ENCODE measurements at regions not wholly inside any gene's neighbourhood (a gene's known extent, or its start where the extent isn't known, plus 50 kb on each side); places are given as distances from the start of the nearest gene placed in this dataset.

DNA sequence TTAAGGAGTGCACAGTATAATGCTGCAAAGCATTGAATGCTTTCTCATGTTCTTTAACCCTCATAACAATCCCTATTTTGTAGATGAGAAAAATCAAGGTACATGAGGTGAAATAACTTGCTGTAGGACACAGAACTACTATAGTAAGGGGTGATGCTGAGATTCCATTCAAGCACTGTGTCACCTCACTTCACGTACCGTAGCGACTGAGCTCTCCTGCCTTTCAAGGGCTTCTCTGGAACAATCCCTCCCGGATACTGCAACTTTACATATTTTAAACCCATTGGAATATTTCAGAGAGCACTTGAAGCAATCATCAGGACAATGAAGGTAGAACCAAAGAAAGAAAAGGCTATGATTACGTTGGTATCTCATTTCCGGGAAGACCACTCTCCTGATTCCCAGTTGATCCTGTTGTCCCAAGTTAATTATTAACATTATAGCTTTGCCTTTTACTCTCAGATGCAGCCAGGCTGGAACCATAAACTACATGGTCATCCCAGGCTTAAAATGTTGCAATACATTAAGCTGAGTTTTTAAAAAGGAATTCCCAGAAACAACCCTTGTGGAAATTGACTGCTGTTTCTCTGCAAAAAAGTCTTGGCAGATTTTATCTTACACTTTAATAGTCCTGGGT is 252.2 kb upstream of the IGF1R start:
- Histone ChIP-seq H3K27ac (ENCODE audit: low read depth, low read length) (no peak overlapping the region), H3K36me3 (ENCODE audit: control insufficient read depth in 1 of 2, insufficient read depth in 2 of 2, low read length in 2 of 2) (no peaks in the 10 kb centered on the region), H3K79me2 (ENCODE audit: insufficient read depth, low read length) (no peaks in the 10 kb centered on the region), H4K20me1 (ENCODE audit: insufficient read depth) (no peaks in the 10 kb centered on the region), H3K4me2 (ENCODE audit: low read length) (no peak overlapping the region), H3K9ac (ENCODE audit: low read length) (no peak overlapping the region), H3K9me3 (ENCODE audit: control insufficient read depth in 1 of 2, insufficient read depth in 1 of 2, low read depth in 1 of 2, low read length in 2 of 2) (no peaks in the 10 kb centered on the region), H2AFZ (ENCODE audit: low read depth, low read length, poor library complexity, severe bottlenecking) (no peak overlapping the region), H3K9me2 (ENCODE audit: insufficient read depth) (no peaks in the 10 kb centered on the region), H3K27me3 (ENCODE audit: insufficient read depth, low read length) (peaks cover 36% of the 10 kb centered on the region), H3K4me1 (ENCODE audit: control insufficient read depth in 1 of 2, insufficient read depth in 2 of 2, low read length in 2 of 2) (no peaks in the 10 kb centered on the region), H3K4me3 (replicated peaks in 1 of 2; ENCODE audit: low read depth in 1 of 2, low read length in 2 of 2) (no peak overlapping the region)
- ChIA-PET CTCF (interaction anchor here (2.4 kb wide), 1 partner anchor 84 kb away, joined by 6 read pairs; no protein-coding TSS in a partner anchor), RAD21 (ENCODE audit: low non-redundant PET in 1 of 2, low total read pairs in 2 of 2, uncharacterized antibody in 2 of 2, unreplicated experiment in 2 of 2) (no interaction called here), POLR2A (no interaction called here)
- TF ChIP-seq, protein P1, sequence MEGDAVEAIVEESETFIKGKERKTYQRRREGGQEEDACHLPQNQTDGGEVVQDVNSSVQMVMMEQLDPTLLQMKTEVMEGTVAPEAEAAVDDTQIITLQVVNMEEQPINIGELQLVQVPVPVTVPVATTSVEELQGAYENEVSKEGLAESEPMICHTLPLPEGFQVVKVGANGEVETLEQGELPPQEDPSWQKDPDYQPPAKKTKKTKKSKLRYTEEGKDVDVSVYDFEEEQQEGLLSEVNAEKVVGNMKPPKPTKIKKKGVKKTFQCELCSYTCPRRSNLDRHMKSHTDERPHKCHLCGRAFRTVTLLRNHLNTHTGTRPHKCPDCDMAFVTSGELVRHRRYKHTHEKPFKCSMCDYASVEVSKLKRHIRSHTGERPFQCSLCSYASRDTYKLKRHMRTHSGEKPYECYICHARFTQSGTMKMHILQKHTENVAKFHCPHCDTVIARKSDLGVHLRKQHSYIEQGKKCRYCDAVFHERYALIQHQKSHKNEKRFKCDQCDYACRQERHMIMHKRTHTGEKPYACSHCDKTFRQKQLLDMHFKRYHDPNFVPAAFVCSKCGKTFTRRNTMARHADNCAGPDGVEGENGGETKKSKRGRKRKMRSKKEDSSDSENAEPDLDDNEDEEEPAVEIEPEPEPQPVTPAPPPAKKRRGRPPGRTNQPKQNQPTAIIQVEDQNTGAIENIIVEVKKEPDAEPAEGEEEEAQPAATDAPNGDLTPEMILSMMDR (IDR thresholded peaks at IDR 0.05 in 2 of 3, conservative IDR thresholded peaks at IDR 0.05 in 1 of 3; ENCODE audit: borderline replicate concordance in 1 of 3, insufficient read depth in 1 of 3, low read depth in 2 of 3, low read length in 2 of 3), result no peak
- TF ChIP-seq, protein P2, sequence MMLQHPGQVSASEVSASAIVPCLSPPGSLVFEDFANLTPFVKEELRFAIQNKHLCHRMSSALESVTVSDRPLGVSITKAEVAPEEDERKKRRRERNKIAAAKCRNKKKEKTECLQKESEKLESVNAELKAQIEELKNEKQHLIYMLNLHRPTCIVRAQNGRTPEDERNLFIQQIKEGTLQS (IDR thresholded peaks at IDR 0.05), result no peak
- TF ChIP-seq, protein P3, sequence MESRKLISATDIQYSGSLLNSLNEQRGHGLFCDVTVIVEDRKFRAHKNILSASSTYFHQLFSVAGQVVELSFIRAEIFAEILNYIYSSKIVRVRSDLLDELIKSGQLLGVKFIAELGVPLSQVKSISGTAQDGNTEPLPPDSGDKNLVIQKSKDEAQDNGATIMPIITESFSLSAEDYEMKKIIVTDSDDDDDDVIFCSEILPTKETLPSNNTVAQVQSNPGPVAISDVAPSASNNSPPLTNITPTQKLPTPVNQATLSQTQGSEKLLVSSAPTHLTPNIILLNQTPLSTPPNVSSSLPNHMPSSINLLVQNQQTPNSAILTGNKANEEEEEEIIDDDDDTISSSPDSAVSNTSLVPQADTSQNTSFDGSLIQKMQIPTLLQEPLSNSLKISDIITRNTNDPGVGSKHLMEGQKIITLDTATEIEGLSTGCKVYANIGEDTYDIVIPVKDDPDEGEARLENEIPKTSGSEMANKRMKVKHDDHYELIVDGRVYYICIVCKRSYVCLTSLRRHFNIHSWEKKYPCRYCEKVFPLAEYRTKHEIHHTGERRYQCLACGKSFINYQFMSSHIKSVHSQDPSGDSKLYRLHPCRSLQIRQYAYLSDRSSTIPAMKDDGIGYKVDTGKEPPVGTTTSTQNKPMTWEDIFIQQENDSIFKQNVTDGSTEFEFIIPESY (IDR thresholded peaks at IDR 0.05; ENCODE audit: extremely low read depth, insufficient replicate concordance, low read length), result no peak
- TF ChIP-seq CBX3 (IDR thresholded peaks at IDR 0.05; ENCODE audit: low read depth) (no peak), JUND (IDR thresholded peaks at IDR 0.05) (no peak), TCF7L2 (IDR thresholded peaks at IDR 0.05; ENCODE audit: borderline replicate concordance, extremely low read depth, insufficient read depth, insufficient read length) (no peak), ZNF274 (IDR thresholded peaks at IDR 0.05; ENCODE audit: low read depth, low read length) (no peak), SRF (IDR thresholded peaks at IDR 0.05; ENCODE audit: low read depth) (no peak), EGR1 (IDR thresholded peaks at IDR 0.05; ENCODE audit: low read depth) (no peak), ZFX (IDR thresholded peaks at IDR 0.05) (no peak), POLR2AphosphoS5 (IDR thresholded peaks at IDR 0.05; ENCODE audit: low read depth, low read length) (no peak), ELF1 (IDR thresholded peaks at IDR 0.05; ENCODE audit: borderline replicate concordance, low read depth) (no peak), EZH2 (IDR thresholded peaks at IDR 0.05) (no peak), RAD21 (IDR thresholded peaks at IDR 0.05; ENCODE audit: low read depth) (no peak), FOSL1 (IDR thresholded peaks at IDR 0.05; ENCODE audit: low read depth) (no peak), YY1 (IDR thresholded peaks at IDR 0.05; ENCODE audit: extremely low read depth, insufficient replicate concordance, low read depth, low read length) (no peak)
- TF ChIP-seq, protein P4, sequence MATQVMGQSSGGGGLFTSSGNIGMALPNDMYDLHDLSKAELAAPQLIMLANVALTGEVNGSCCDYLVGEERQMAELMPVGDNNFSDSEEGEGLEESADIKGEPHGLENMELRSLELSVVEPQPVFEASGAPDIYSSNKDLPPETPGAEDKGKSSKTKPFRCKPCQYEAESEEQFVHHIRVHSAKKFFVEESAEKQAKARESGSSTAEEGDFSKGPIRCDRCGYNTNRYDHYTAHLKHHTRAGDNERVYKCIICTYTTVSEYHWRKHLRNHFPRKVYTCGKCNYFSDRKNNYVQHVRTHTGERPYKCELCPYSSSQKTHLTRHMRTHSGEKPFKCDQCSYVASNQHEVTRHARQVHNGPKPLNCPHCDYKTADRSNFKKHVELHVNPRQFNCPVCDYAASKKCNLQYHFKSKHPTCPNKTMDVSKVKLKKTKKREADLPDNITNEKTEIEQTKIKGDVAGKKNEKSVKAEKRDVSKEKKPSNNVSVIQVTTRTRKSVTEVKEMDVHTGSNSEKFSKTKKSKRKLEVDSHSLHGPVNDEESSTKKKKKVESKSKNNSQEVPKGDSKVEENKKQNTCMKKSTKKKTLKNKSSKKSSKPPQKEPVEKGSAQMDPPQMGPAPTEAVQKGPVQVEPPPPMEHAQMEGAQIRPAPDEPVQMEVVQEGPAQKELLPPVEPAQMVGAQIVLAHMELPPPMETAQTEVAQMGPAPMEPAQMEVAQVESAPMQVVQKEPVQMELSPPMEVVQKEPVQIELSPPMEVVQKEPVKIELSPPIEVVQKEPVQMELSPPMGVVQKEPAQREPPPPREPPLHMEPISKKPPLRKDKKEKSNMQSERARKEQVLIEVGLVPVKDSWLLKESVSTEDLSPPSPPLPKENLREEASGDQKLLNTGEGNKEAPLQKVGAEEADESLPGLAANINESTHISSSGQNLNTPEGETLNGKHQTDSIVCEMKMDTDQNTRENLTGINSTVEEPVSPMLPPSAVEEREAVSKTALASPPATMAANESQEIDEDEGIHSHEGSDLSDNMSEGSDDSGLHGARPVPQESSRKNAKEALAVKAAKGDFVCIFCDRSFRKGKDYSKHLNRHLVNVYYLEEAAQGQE (IDR thresholded peaks at IDR 0.05; ENCODE audit: low read depth), result no peak
- TF ChIP-seq, protein P5, sequence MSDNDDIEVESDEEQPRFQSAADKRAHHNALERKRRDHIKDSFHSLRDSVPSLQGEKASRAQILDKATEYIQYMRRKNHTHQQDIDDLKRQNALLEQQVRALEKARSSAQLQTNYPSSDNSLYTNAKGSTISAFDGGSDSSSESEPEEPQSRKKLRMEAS (IDR thresholded peaks at IDR 0.05), result no peak
- intact Hi-C loops (cut with micrococcal nuclease), result no loop called here
- no TSS peak for BruUV-seq (replicated peaks)
- ATAC-seq (no peak), DNase-seq (ENCODE audit: low read depth, low spot score) (no peak)
